GM18868 (cell line): ENCODE measurements at regions not wholly inside any gene's neighbourhood (a gene's known extent, or its start where the extent isn't known, plus 50 kb on each side); places are given as distances from the start of the nearest gene placed in this dataset.
"Not testable (repeated sequence)": the region's sequence is repeated elsewhere in the genome, so short reads cannot be mapped to it uniquely, and the experiment has no call there.

ENCODE experiments used
- ATAC-seq: cut with Tn5 transposase; IDR thresholded peaks from one replicate; pipeline ENCODE4 v1.9.1; 2021; ENCODE audit warnings: mild to moderate bottlenecking, moderate library complexity; ENCODE audit not compliant: unreplicated experiment

- no peak for ATAC-seq
Observed at GRCh38 chr11:23429569-23429968, 569.3 kb upstream of the CCDC179 start.

GRCh38 chr11:23453522-23453921, 593.2 kb upstream of the CCDC179 start:
- ATAC-seq: no peak

- ATAC-seq: no peak
Observed at GRCh38 chr11:23455321-23455891, 595.1 kb upstream of the CCDC179 start.

GRCh38 chr11:23457641-23458040, 597.4 kb upstream of the CCDC179 start:
- no peak for ATAC-seq

GRCh38 chr11:23471878-23472277, 611.6 kb upstream of the CCDC179 start:
- no peak for ATAC-seq

- ATAC-seq: no peak
Observed at GRCh38 chr11:23473782-23474181, 613.5 kb upstream of the CCDC179 start.

GRCh38 chr11:23480736-23481135, 620.5 kb upstream of the CCDC179 start:
- no peak for ATAC-seq

- not testable (repeated sequence) for ATAC-seq
Observed at GRCh38 chr11:23484146-23484545, 623.9 kb upstream of the CCDC179 start.

GRCh38 chr11:23484618-23485017, 624.3 kb upstream of the CCDC179 start:
- not testable (repeated sequence) for ATAC-seq

- ATAC-seq: no peak
Observed at GRCh38 chr11:23490557-23491235, 630.4 kb upstream of the CCDC179 start.

GRCh38 chr11:23494981-23495380, 634.7 kb upstream of the CCDC179 start:
- no peak for ATAC-seq

GRCh38 chr11:23496340-23496739, 636.1 kb upstream of the CCDC179 start:
- ATAC-seq: no peak

GRCh38 chr11:23497040-23497439, 636.8 kb upstream of the CCDC179 start:
- ATAC-seq: no peak

- no peak for ATAC-seq
Observed at GRCh38 chr11:23502389-23502788, 642.1 kb upstream of the CCDC179 start.

- no peak for ATAC-seq
Observed at GRCh38 chr11:23502826-23503225, 642.6 kb upstream of the CCDC179 start.

- ATAC-seq: peak; percentile 82
Observed at GRCh38 chr11:23509023-23509422, 648.7 kb upstream of the CCDC179 start.

GRCh38 chr11:23509821-23510220, 649.5 kb upstream of the CCDC179 start:
- ATAC-seq: no peak

GRCh38 chr11:23519194-23519593, 658.9 kb upstream of the CCDC179 start:
- no peak for ATAC-seq

GRCh38 chr11:23520226-23520960, 660.1 kb upstream of the CCDC179 start:
- no peak for ATAC-seq

GRCh38 chr11:23536907-23537306, 676.6 kb upstream of the CCDC179 start:
- ATAC-seq: no peak

GRCh38 chr11:23539556-23539955, 679.3 kb upstream of the CCDC179 start:
- ATAC-seq: no peak

- ATAC-seq: peak; percentile 94
Observed at GRCh38 chr11:23540101-23540561, 679.9 kb upstream of the CCDC179 start.
